HG03378 (cell line): ENCODE measurements at regions not wholly inside any gene's neighbourhood (a gene's known extent, or its start where the extent isn't known, plus 50 kb on each side); places are given as distances from the start of the nearest gene placed in this dataset.
"Not testable (repeated sequence)": the region's sequence is repeated elsewhere in the genome, so short reads cannot be mapped to it uniquely, and the experiment has no call there.

Experiments used
- ATAC-seq: cut with Tn5 transposase; IDR thresholded peaks from one replicate; pipeline ENCODE4 v1.9.1; 2021; ENCODE audit warnings: mild to moderate bottlenecking, moderate library complexity; ENCODE audit not compliant: unreplicated experiment

DNA sequence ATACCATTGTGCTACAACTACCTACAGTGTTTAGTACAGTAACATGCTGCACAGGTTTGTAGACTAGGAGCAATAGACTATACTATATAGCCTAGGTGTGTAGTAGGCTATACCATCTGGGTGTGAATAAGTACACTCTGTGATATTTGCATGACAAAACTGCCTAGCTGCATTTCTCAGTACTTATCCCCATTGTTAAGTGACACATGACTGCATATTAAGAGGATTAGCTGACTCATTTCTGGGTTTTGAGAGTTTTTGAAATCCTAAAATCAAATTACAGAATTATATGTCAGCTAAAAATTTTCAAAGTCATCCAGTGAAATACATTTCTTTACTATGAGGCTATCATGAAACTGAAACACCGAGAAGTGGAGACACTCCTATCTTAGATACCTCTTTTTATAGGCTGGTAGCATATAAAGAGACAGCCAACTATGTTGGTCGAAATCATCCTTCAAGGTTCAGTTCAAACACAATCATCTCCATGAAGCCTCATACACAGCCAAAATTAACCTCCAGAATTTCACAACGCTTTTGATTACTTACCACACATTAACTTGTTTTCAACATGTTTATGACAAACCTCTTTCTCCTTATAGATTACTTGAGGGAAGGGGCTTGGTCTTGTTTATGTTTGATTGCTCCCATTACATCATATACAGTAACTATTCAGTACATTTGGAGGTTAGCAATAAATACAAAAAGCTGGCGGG, 89.8 kb upstream of the ANK3 start:
- ATAC-seq: no peak

DNA sequence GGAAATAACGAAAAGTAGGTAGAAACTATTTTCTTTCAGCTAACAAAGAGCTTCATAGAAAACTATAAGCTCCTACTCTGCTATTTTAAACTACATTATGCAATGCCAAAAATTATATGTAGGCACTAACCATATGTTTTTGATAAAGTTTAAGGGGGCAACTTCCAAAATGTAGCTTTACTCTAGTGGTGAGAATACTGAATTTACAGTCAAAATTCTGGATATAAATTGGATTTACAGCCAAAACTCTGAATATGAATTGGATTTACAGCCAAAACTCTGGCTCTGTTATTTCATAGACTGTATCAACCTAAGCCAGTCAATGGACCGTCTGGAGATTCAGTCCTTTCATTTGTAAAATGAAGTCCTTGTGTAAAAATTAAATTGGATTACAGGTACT, 86.8 kb upstream of the ANK3 start:
- ATAC-seq: no peak

DNA sequence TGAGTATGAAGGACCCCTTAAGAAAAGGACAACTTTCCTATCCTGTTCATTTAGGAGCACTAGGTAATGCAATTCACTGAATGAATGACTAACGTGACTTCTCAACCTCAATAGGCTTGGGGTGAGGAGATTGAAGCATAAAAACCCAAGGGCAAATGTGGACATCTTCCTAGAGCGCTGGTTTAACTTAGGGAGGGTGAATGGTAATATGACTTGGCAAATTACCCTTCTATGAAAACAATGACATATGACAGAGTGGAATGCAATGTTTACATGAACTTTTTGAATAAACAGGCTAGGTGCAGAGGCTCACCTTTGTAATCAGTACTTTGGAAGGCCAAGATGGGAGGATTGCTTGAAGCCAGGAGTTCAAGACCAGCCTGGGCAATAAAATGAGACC, 83.9 kb upstream of the ANK3 start:
- ATAC-seq: no peak

DNA sequence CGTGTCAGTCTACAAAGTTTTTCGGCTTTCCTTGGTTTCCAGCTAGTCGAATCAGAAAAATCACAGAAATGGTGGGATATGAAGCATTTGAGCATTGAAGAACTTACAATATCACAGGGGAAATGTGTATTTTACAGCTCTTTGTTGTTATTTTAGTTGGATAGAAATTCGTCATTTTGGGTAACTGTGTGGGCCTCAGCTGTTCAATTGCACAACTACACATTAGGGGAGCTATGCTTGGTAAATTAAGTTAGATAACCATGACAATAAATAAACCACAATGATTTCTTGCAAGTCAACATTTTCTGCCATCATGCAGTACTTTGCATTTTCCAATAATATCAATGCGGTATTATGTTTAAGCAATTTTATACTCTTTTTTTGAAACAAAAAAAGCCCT, 80.4 kb upstream of the ANK3 start:
- no peak for ATAC-seq

DNA sequence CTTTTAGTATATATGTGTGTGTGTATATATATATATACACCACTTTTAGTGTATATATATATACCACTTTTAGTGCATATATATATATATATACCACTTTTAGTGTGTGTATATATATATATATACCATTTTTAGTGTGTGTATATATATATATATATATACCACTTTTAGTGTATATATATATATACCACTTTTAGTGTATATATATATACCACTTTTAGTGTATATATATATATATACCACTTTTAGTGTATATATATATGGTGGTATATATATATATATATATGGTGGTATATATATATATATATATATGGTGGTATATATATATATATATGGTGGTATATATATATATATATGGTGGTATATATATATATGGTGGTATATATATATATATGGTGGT, 79.5 kb upstream of the ANK3 start:
- not testable (repeated sequence) for ATAC-seq

DNA sequence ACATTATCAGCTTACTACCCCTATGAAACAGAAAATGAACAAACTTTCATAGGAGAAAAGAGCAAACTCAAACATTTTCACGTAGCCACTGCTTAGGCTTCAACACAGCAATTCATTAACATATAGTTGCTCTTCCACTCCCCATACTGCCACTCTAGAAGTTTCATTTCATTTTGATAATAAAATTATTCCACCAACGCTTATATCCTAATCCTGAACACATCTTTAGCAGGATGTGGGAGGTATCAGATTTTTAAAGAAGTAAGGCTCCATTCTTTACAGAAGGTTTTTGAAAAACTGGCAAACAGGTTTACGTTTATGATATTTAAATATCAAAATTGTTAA, 77.5 kb upstream of the ANK3 start:
- ATAC-seq: no peak

DNA sequence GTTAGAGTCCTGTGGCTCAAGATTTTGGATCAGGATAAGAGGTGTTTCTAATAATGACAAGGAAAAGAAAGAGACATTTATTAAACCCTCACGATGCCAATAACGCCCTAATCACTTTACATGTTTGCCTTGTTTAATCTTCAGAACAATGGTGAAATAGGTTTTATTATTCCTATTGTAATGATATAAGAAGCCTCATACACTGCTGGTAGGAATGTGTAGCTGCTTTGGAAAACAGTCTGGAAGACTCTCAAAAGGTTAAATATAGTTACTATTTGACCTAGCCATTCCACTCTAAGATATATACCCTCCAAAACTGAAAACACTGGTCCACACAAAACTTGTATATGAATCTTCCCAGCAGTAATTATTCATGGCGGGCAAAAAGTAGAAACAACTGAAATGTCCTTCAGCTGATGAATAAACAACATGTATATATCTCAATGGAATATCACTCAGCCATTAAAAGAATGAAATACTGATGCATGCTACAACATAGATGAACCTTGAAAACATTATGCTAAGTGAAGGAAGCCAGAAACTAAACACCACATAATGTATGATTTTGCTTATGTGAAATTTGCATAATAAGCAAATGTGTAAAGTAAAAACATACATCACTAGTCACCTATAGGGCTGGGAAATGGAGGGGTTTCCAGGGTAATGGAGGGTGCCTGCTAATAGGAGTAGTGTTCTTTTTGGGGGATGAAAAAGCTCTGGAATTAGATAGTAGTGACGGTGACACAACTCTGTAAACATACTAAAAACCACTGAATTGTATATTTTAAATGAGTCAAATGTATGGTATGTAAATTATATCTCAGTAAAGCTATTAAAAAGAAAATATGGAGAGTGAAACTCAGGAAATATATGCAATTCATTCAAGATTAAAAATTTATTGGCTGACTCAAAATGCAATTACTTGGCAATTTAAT, 76.9 kb upstream of the ANK3 start:
- no peak for ATAC-seq

DNA sequence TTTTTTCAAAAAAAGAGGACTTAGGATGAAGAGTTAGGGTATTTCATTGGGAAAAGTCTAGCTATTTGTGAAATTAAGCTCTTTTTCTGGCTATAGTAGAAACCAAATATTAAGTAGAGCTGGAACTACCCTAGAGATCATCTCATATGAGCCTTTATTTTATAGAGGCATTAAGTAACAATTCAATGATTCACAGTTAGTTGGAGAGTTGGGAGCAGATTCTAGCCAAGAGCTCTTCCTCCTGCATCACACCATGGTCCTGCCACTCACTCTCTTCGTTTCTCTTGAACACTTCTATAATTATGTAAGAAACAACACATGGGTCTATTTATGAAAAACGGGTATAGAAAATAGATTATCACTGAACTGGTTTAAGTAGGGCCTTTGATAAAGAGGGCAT, 76.1 kb upstream of the ANK3 start:
- ATAC-seq: no peak

DNA sequence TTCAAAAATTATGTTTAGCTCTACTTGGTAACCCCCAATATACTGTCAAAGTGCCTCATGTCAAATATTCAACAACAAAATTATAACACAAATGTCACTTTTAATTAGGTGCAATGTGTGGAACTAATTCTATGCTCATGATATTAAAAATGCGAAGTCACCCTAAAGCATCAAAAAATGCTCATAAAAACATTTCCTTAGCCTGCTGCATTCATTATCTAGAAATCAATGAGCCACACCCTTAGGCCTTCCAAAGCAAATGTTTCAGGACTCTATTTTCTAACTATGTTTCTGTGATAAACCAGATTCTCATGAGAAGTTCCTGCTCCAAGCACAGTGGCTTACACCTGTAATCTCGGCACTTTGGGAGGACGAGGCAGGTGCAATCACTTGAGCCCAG, 75.0 kb upstream of the ANK3 start:
- no peak for ATAC-seq

DNA sequence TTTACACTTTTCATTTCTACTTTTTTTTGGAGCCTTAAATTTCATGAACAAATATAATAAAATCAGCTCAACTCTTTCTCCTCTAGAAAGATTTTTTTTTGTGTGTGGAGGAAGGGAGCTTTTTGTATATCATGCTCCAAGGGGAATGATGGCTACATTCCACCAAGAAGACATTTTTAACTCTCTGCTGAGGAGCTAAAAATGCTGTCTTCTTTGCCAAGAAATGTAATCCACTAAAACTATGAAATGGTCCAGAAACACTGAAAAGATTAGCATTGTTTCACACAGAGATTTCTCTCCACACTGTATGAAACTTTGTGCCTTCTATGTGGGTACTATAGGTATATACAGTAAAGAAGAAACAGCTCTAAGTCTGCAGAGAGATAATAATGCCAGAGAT, 74.1 kb upstream of the ANK3 start:
- no peak for ATAC-seq

DNA sequence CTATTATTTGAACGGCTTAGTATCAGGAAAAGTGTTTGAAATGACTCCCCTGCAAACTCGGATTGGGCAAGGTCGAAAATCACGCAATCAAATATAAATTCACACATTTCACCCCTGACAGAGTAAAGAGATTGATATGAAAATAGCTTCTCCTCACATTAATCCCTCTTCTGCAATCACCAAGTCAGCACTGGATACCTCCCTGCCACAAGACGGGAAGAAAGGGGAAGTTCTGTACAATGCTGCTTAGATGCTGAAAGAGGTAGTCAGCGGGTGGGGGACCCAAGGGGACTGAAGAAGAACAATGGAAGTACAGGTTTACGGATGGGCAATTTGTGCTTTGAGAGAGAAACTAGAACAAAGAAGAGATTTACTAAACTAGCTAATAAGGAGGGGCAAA, 72.0 kb upstream of the ANK3 start:
- ATAC-seq: no peak

DNA sequence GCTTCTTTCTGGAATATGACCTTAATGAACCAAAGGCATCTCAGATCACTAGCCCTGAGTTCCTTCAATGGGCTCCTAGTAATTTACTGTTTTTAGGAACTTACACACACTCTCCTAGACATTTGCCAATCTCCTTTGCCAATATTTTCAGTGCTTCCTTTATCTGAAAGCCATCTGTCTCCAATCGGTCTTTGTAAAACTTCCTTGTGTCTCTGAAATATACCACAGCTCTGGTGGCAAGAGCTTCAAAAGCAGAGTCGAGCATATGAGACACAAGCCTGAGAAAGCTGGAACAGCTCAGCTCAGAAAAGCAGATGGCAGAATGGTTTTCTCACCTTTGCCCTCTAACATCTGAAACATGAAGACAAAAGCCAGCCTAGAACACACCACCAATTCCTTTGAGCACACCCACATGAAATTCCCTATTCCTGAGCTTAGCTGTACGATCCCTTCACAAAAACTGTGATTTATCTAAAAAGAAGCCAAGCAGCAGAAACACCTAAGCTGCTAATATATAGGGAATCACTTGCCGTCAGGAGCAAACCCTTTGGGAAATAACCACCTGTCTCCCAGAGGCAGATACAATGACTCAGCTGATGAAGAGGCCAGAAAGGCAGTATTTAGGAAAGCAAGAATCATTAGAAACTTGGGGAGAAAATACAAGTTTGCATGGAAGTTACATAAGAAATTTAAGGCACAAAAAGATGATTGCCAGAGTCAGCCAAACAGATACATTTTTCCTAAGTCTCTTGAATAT, 70.2 kb upstream of the ANK3 start:
- ATAC-seq: no peak

DNA sequence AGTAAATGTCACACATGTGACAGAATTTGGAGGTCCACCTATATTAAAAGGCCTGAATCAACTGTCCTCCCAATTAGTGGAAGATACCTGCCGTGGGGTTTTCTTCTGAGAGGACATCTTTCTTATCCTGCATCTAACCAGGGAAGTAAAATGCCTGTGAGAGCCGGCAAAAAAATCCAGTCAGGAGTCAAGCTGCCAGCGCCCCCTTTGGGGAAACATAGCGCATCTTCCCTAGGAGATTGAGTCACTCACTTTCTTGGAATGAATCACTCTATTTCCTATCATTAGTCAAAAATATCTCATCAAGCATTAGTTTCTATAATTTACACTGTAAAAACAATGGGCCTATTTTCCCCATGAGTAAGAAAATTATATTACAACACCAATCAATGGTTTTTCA, 66.4 kb upstream of the ANK3 start:
- ATAC-seq: no peak

DNA sequence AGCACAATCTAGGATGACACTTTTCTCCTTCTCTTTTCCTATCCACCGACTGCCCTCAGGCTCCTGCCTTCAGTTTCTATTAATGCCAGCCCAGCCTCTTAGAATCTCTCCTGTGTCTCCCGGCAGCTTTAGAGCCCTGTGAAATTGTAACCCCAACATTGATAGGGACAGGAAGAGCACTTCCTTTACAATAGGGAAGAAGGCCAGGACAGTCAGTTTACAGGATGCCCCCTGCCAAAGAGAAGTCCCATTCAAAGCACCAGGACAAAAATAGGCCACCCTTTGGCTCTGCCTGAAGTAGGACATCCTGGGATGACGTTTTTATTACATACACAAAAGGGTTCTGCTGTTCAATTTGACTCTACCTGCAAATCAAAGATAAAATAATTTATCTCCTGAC, 64.7 kb upstream of the ANK3 start:
- ATAC-seq: no peak

DNA sequence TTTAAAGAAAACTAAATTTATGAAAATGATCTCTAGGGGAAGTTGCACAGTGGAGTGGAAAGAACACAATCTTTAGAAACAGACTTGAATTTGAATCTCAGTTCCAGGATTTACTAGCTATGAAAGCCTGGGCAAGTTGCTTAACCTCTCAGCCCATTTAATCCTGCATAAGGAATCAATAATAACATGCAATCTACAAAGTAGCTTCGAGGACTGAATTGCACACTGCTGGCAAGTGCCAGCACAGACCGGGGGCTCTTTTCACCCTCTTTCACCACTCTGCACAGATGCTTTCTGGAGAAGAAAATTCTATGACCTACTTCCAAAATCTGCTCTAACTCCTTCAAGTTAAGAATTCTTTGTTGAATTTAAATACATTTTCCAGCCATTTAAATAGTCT, 63.4 kb upstream of the ANK3 start:
- no peak for ATAC-seq

DNA sequence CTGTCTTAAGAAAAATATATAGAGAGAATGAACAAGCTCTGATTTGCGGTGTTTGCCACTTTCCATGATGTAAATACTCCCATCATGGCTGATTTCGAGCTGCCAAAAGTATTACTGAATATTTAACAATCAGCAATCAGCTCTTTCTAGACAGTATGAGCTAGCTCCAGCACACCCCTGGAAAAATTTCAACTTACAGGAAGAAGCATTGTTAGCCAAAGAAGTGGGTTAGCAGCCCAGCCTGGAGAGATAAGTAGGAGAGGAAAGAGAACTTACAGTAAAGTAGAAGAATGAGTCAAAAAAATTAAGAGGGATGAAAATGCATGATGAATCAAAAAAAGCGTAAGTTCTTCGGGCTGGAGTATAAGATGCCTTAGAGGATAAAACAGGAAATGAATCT, 60.6 kb upstream of the ANK3 start:
- no peak for ATAC-seq

DNA sequence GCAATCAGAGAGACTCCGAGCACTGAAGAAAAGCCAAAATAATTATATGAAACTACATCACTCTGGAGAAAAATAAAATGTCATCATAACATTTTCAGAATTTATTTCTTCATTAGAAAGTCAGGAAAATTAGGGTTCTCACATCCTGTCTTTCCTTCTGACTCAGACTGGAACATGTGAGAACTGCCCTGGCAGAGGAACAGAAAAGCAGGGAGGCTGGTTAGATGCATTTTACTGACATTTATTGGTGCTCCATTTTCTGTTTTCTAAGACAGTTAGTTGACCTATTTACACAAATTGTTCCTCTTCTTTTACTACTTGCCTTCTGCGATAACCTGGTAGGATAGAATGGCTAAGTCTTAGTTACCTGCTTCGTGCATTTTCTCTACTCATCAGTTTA, 58.6 kb upstream of the ANK3 start:
- ATAC-seq: no peak

DNA sequence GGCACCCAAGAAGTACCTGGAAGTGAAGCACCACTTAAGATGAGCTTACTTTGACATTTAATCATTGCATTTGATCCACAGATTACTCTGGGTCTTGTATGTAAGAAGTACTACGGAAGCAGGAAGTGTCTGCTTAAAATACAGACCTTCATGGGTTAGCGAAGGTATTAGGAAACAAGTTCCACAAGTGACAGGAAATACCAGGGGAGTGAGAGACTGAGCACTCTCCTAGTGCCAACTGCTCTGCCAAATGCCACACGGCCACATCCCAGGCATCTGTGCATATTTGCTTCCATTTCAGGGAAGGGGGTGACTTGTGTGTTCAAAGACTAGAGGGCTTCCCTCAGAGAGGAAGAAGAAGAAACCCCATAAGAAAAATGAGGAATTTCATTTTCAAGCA, 57.2 kb upstream of the ANK3 start:
- ATAC-seq: no peak

DNA sequence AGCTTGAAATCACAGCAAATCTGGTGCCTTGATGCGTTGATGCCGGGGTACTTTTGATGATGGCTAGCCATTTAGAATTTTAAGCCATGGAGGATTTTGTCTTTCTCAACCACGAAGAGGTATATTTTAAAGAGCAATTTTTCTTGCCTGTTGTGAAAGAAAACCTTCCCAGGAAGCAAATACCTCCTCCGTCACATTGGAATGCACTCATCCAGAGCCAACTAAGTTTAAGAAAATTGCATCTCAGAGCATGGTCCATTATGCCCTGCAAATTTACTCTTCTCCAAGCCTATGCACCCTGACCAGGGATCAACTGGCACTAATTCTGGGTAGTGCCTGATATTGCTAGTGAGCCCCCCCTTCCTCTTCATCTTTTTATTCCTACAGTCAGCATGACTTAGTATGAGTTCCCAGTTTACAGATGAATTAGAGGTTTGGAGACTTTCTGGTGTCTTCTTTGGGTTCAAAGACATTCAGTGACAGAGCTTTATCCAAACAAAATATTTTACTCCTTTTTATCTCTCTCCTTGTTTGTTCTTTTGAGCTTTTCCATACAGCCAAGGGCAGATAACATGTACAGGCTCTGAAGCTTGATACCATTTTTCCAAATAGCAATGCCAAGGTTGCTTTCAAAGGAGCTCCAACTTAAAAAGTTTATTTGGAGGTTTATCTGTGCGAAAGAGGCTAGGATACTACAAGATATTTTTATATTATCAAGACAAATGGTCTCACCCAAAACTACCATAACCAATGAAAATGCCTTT, 56.6 kb upstream of the ANK3 start:
- ATAC-seq: no peak

DNA sequence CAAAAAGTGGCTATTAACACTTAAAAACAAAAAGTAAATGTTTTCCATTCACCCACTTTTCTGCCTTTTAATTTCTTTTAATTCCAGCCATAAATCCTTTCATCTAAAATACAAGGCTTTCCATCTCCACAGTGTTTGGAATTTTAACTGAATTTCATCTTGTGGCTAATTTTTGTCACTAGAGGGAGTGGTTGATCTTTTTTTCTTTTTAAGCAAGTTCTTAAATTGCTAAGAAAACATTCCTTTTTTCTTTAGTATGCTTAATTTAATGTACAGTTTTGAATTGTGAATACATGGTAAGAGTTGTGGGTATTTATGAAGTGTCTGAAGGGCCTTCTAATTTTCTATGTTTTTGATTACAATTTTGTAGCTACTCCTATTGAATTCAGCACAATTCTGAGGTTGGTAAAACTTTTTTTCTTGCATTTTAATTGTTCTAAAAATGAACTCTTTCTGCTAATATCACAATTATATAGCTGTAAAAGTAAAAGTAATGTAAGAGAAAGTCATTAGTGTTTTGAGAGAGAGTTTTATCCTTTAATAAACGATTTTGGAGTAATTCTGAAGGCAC, 54.9 kb upstream of the ANK3 start:
- ATAC-seq: no peak

DNA sequence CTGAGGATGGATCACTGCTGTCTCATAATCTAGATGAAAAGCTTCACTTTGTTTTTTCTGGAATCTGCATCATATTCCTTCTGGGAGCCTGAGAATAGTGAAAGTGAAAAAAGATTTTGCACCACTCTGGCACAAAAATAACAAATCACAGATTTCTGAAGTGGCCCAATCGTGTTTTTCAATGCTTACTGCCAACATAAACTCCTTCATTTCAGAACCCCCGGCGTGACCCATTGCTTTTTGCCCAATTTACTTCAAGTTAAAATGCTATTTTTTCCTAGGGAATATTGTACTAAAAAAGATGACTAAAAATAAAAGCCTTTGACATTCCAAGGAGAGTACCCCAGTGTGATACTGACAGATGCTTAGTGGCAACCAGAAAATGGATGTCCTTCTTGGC, 53.7 kb upstream of the ANK3 start:
- ATAC-seq: no peak
